ENCODE measurements at regions not wholly inside any gene's neighbourhood (a gene's known extent, or its start where the extent isn't known, plus 50 kb on each side); places are given as distances from the start of the nearest gene placed in this dataset.

GRCh38 chr13:62627226-62627625, 1211.6 kb upstream of the PCDH20 start (continued):
- TF ChIP-seq ZNF281 (CRISPR knock-in tag; IDR thresholded peaks at IDR 0.05): no peak
- TF ChIP-seq STAT6 (CRISPR knock-in tag; conservative IDR thresholded peaks at IDR 0.05; ENCODE audit: low read depth): no peak
- no peak for TF ChIP-seq JUN (CRISPR knock-in tag; IDR thresholded peaks at IDR 0.05)
- no peak for TF ChIP-seq ZNF219 (CRISPR knock-in tag; IDR thresholded peaks at IDR 0.05; ENCODE audit: borderline replicate concordance)
- no peak for TF ChIP-seq AR (CRISPR knock-in tag; IDR thresholded peaks at IDR 0.05)
- no peak for TF ChIP-seq HMGA2 (CRISPR knock-in tag; IDR thresholded peaks at IDR 0.05)
- TF ChIP-seq NFE2L1 (CRISPR knock-in tag; IDR thresholded peaks at IDR 0.05): no peak
- TF ChIP-seq, protein P1, sequence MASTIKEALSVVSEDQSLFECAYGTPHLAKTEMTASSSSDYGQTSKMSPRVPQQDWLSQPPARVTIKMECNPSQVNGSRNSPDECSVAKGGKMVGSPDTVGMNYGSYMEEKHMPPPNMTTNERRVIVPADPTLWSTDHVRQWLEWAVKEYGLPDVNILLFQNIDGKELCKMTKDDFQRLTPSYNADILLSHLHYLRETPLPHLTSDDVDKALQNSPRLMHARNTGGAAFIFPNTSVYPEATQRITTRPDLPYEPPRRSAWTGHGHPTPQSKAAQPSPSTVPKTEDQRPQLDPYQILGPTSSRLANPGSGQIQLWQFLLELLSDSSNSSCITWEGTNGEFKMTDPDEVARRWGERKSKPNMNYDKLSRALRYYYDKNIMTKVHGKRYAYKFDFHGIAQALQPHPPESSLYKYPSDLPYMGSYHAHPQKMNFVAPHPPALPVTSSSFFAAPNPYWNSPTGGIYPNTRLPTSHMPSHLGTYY (CRISPR knock-in tag; IDR thresholded peaks at IDR 0.05): no peak
- TF ChIP-seq, protein P2, sequence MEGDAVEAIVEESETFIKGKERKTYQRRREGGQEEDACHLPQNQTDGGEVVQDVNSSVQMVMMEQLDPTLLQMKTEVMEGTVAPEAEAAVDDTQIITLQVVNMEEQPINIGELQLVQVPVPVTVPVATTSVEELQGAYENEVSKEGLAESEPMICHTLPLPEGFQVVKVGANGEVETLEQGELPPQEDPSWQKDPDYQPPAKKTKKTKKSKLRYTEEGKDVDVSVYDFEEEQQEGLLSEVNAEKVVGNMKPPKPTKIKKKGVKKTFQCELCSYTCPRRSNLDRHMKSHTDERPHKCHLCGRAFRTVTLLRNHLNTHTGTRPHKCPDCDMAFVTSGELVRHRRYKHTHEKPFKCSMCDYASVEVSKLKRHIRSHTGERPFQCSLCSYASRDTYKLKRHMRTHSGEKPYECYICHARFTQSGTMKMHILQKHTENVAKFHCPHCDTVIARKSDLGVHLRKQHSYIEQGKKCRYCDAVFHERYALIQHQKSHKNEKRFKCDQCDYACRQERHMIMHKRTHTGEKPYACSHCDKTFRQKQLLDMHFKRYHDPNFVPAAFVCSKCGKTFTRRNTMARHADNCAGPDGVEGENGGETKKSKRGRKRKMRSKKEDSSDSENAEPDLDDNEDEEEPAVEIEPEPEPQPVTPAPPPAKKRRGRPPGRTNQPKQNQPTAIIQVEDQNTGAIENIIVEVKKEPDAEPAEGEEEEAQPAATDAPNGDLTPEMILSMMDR (IDR thresholded peaks at IDR 0.05): no peak
- TF ChIP-seq, protein P3, sequence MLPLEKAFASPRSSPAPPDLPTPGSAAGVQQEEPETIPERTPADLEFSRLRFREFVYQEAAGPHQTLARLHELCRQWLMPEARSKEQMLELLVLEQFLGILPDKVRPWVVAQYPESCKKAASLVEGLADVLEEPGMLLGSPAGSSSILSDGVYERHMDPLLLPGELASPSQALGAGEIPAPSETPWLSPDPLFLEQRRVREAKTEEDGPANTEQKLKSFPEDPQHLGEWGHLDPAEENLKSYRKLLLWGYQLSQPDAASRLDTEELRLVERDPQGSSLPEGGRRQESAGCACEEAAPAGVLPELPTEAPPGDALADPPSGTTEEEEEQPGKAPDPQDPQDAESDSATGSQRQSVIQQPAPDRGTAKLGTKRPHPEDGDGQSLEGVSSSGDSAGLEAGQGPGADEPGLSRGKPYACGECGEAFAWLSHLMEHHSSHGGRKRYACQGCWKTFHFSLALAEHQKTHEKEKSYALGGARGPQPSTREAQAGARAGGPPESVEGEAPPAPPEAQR (CRISPR knock-in tag; IDR thresholded peaks at IDR 0.05): no peak
- TF ChIP-seq SMAD4 (CRISPR knock-in tag; IDR thresholded peaks at IDR 0.05): no peak
- no peak for TF ChIP-seq CBFB (CRISPR knock-in tag; IDR thresholded peaks at IDR 0.05; ENCODE audit: low read depth)
- no peak for TF ChIP-seq JAZF1 (CRISPR knock-in tag; IDR thresholded peaks at IDR 0.05)

DNA sequence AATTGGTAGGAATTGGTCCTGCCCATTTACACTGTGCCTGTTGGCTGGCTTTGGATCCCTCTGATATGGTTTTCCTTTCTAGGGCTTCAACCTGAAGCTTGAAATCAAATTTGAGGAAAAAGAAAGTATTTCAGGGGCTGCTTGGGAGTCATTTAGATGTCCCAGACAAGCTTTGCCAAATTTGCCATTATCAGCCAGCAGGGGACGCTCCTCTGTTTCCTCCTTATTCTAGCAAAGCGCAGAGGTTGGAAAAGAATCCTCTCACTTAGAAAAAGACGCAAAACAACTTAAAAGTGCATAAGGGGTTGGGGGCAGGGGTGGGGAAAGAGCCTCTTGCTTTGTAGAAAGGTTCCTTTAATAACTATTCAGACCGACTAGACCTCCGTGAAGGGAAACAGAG, 1211.1 kb upstream of the PCDH20 start:
- ATAC-seq (peak; percentile 84), DNase-seq (ENCODE audit: low spot score) (peak; percentile 81)
- Mint-ChIP-seq H3K27ac (no peak overlapping the region), H3K4me1 (peaks cover 13% of the 10 kb centered on the region), H3K36me3 (no peaks in the 10 kb centered on the region), H3K27me3 (ENCODE audit: low read depth) (no peaks in the 10 kb centered on the region), H3K4me3 (no peak overlapping the region), H3K9me3 (no peaks in the 10 kb centered on the region)
- TF ChIP-seq, protein P2 (IDR thresholded peaks at IDR 0.05): peak; percentile 62
- TF ChIP-seq SOX15 (CRISPR knock-in tag; IDR thresholded peaks at IDR 0.05): no peak
- ChIA-PET POLR2A (interaction anchor here (0.7 kb wide), 1 partner anchor 22 kb away, joined by 4 read pairs; no protein-coding TSS in a partner anchor), CTCF (interaction anchor here (0.7 to 1.2 kb wide), 9 partner anchors 12 to 1216 kb away, joined by 3 to 4 read pairs (median 3); no protein-coding TSS in a partner anchor)
